ENCODE measurements at regions not wholly inside any gene's neighbourhood (a gene's known extent, or its start where the extent isn't known, plus 50 kb on each side); places are given as distances from the start of the nearest gene placed in this dataset.

- Histone ChIP-seq H3K27ac (ENCODE audit: insufficient read depth, low read length) (no peak overlapping the region), H2BK5ac (ENCODE audit: low read depth, low read length, poor library complexity, severe bottlenecking) (no peak overlapping the region), H3K23ac (ENCODE audit: low read depth, low read length) (no peak overlapping the region), H2AK5ac (ENCODE audit: low read depth, low read length) (0 out of 2 replicates have a peak overlapping the region, but pooled peaks have one; percentile 27), H3K4me3 (ENCODE audit: insufficient read depth, low read depth, low read length) (no peak overlapping the region), H3K56ac (ENCODE audit: extremely low read depth, insufficient read depth, low read length) (no peak overlapping the region), H4K5ac (ENCODE audit: low read depth, low read length) (no peak overlapping the region), H2BK20ac (ENCODE audit: low read depth, low read length) (peak overlapping the region; percentile 48; the same call in 1 of the 2 replicates), H3K18ac (ENCODE audit: low read depth, low read length) (no peak overlapping the region; the same call in 1 of the 2 replicates), H2AK9ac (replicated peaks; ENCODE audit: low read depth, low read length, poor library complexity) (no peak overlapping the region), H4K91ac (ENCODE audit: insufficient read depth, low read depth, low read length) (no peak overlapping the region), H3K27me3 (ENCODE audit: control insufficient read depth, insufficient read depth, low read length) (no peaks in the 10 kb centered on the region), H3K4me1 (ENCODE audit: control insufficient read depth, insufficient read depth, low read length) (peaks cover 5% of the 10 kb centered on the region), H3K4ac (ENCODE audit: low read depth, low read length) (peak overlapping the region; percentile 16; the same call in 1 of the 2 replicates), H3K79me1 (ENCODE audit: low read depth in 1 of 2, low read length in 2 of 2) (no peaks in the 10 kb centered on the region), H2AFZ (replicated peaks; ENCODE audit: low read length, poor library complexity) (no peak overlapping the region), H3K9me1 (ENCODE audit: insufficient read depth, low read length) (no peaks in the 10 kb centered on the region; the same call in none of the 2 replicates), H2BK120ac (ENCODE audit: low read depth, low read length) (peak overlapping the region; percentile 44), H3K36me3 (ENCODE audit: control insufficient read depth, insufficient read depth, low read length) (no peaks in the 10 kb centered on the region), H3K9me3 (ENCODE audit: control insufficient read depth, insufficient read depth, low read length) (no peaks in the 10 kb centered on the region), H3K14ac (replicated peaks; ENCODE audit: low read depth, low read length) (no peak overlapping the region; the same call in 1 of the 2 replicates), H3K9ac (ENCODE audit: low read depth, low read length) (no peak overlapping the region), H2BK15ac (ENCODE audit: low read depth, low read length) (no peak overlapping the region; the same call in 2 of the 3 replicates), H4K8ac (ENCODE audit: low read depth in 2 of 2, low read length in 2 of 2) (0 out of 4 replicates have a peak overlapping the region, but pooled peaks of 1 of the 2 experiments have one; percentile 24), H3K4me2 (ENCODE audit: low read depth, low read length) (no peak overlapping the region), H4K20me1 (ENCODE audit: insufficient read depth, low read length) (no peaks in the 10 kb centered on the region)
- WGBS, 2 experiments (ENCODE audit: extremely low coverage in 2 of 2, insufficient read length in 1 of 2) = no CpG with 5 or more reads among the region's 5 CpGs
- POLR2A ChIA-PET (ENCODE audit: unreplicated experiment) = no interaction called here
- intact Hi-C loops (cut with micrococcal nuclease) (loop anchor here (2.0 to 5.0 kb wide), 5 partner anchors 41 to 404 kb away; partner anchors contain the start of gene SEMA6D), in situ Hi-C loops (cut with MboI; ENCODE audit: low sequenced_read_pairs) (no loop called here), dilution Hi-C loops (cut with HindIII; ENCODE audit: low sequenced_read_pairs, unreplicated experiment) (no loop called here)
- CTCF ChIA-PET = no interaction called here
- peak; percentile 4 for DNase-seq
- TF ChIP-seq NFE2L2 (IDR thresholded peaks at IDR 0.05; ENCODE audit: low read depth, low read length) = no peak
- TF ChIP-seq BHLHE40 (IDR thresholded peaks at IDR 0.05; ENCODE audit: low read depth, low read length) = no peak
- TF ChIP-seq POLR2A (IDR thresholded peaks at IDR 0.05; ENCODE audit: low read depth, low read length) = no peak
- no peak for TF ChIP-seq CEBPB (IDR thresholded peaks at IDR 0.05; ENCODE audit: low read depth, low read length)
- TF ChIP-seq MAFK (IDR thresholded peaks at IDR 0.05; ENCODE audit: low read depth, low read length) = no peak
- TF ChIP-seq CTCF (conservative IDR thresholded peaks at IDR 0.05; ENCODE audit: low read depth, low read length) = no peak
- TF ChIP-seq, protein P1, sequence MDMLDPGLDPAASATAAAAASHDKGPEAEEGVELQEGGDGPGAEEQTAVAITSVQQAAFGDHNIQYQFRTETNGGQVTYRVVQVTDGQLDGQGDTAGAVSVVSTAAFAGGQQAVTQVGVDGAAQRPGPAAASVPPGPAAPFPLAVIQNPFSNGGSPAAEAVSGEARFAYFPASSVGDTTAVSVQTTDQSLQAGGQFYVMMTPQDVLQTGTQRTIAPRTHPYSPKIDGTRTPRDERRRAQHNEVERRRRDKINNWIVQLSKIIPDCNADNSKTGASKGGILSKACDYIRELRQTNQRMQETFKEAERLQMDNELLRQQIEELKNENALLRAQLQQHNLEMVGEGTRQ (IDR thresholded peaks at IDR 0.05; ENCODE audit: low read depth, low read length) = no peak
- no peak for TF ChIP-seq FOS (IDR thresholded peaks at IDR 0.05; ENCODE audit: low read depth, low read length)
- TF ChIP-seq RAD21 (IDR thresholded peaks at IDR 0.05; ENCODE audit: low read length) = no peak
- no peak for TF ChIP-seq RFX5 (IDR thresholded peaks at IDR 0.05; ENCODE audit: low read depth, low read length)
- no peak for TF ChIP-seq RCOR1 (IDR thresholded peaks at IDR 0.05; ENCODE audit: insufficient replicate concordance, low read length)
- TF ChIP-seq, protein P2, sequence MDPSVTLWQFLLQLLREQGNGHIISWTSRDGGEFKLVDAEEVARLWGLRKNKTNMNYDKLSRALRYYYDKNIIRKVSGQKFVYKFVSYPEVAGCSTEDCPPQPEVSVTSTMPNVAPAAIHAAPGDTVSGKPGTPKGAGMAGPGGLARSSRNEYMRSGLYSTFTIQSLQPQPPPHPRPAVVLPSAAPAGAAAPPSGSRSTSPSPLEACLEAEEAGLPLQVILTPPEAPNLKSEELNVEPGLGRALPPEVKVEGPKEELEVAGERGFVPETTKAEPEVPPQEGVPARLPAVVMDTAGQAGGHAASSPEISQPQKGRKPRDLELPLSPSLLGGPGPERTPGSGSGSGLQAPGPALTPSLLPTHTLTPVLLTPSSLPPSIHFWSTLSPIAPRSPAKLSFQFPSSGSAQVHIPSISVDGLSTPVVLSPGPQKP (IDR thresholded peaks at IDR 0.05; ENCODE audit: borderline replicate concordance, low read depth, low read length) = no peak
- no peak for TF ChIP-seq SMC3 (IDR thresholded peaks at IDR 0.05; ENCODE audit: low read depth, low read length)
- ATAC-seq (ENCODE audit: low read depth) = 0 out of 2 replicates have a peak, but pooled peaks have one; percentile 13
- no TSS peak for BruUV-seq (replicated peaks)
Observed at GRCh38 chr15:47333734-47334133, 383.6 kb upstream of the SEMA6D start.

Data from IMR-90 (cell line).